ENCODE measurements at regions not wholly inside any gene's neighbourhood (a gene's known extent, or its start where the extent isn't known, plus 50 kb on each side); places are given as distances from the start of the nearest gene placed in this dataset.
A peak's percentile ranks its signal among the peaks of the same experiment; 100 is the strongest.
"Not testable (repeated sequence)": the region's sequence is repeated elsewhere in the genome, so short reads cannot be mapped to it uniquely, and the experiment has no call there.

GRCh38 chr10:37448161-37448560 lies 322.8 kb downstream of the ANKRD30A start:
- DNase-seq, result no peak

- no peak for DNase-seq
Measured at GRCh38 chr10:37442882-37443281, 317.5 kb downstream of the ANKRD30A start.

- DNase-seq, result not testable (repeated sequence)
Measured at GRCh38 chr10:37441224-37441623, 315.8 kb downstream of the ANKRD30A start.

GRCh38 chr10:37439826-37440225 lies 314.4 kb downstream of the ANKRD30A start:
- DNase-seq, result no peak

GRCh38 chr10:37436357-37436756 lies 311.0 kb downstream of the ANKRD30A start:
- DNase-seq, result no peak

- DNase-seq, result peak; percentile 58 to 66
Measured at GRCh38 chr10:37434091-37434490, 308.7 kb downstream of the ANKRD30A start.
